Astrocyte of the spinal cord (primary cell): ENCODE measurements at regions not wholly inside any gene's neighbourhood (a gene's known extent, or its start where the extent isn't known, plus 50 kb on each side); places are given as distances from the start of the nearest gene placed in this dataset.
"Not testable (repeated sequence)": the region's sequence is repeated elsewhere in the genome, so short reads cannot be mapped to it uniquely, and the experiment has no call there.

Source experiments
- DNase-seq: peaks from one replicate; pipeline ENCODE4 v3.0.0; 2011; ENCODE audit warnings: low read depth, low spot score
- H3K4me3 ChIP-seq: 2 replicates; pipeline ENCODE4 v1.5.1; 2011; ENCODE audit warnings: low read depth, mild to moderate bottlenecking, low read length, moderate library complexity
- in situ Hi-C: cut with HindIII; loops from 2 replicates; pipeline ENCODE4 v1.10.0; 2017; ENCODE audit warnings: low sequenced_read_pairs
- TF ChIP-seq, protein P1 (sequence below): IDR thresholded peaks from 2 replicates; pipeline ENCODE4 v1.5.1; 2012; ENCODE audit warnings: low read depth, mild to moderate bottlenecking, low read length, inconsistent platforms

DNA sequence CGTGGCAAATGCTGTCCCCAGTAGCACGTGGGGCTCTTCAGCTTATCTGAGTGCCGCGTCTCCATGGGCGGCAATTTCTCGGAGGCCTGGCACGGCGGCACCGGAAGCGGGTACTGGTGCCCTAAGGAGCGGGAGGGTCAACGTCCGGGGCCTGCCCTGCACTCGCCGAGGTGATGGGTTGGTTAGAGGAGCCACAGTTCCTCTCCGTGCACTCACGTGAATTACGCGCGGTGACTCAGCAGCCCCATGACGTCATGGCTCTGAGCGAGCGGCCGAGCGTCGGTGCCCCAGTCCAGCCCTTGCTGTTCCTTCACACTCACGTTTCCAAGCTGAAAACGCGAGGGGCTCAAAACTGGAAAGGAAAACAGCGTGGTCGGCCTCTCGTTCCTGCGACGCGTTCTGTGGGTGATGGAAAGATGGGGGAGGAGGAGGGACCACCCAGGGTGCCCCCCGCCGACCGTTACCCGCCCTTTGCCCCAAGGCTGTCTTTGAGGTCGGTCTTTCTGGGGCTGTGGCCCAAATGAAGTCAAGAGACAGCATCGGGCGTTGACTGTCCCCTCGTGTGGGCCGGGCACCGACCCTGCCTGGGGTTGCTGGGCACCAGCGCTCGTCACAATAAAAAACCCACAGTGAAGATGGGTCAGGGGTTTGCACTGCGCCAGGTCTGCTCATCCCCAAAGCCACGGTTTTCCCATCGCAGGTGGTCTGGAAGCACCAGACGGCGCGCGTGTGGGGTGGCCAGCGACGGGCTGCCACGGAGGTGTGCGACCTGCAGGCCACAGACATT lies 70.4 kb upstream of the CFAP46 start:
- DNase-seq, result no peak
- in situ Hi-C loops, result no loop called here
- H3K4me3 ChIP-seq, result no peak overlapping the region
- TF ChIP-seq, protein P1, sequence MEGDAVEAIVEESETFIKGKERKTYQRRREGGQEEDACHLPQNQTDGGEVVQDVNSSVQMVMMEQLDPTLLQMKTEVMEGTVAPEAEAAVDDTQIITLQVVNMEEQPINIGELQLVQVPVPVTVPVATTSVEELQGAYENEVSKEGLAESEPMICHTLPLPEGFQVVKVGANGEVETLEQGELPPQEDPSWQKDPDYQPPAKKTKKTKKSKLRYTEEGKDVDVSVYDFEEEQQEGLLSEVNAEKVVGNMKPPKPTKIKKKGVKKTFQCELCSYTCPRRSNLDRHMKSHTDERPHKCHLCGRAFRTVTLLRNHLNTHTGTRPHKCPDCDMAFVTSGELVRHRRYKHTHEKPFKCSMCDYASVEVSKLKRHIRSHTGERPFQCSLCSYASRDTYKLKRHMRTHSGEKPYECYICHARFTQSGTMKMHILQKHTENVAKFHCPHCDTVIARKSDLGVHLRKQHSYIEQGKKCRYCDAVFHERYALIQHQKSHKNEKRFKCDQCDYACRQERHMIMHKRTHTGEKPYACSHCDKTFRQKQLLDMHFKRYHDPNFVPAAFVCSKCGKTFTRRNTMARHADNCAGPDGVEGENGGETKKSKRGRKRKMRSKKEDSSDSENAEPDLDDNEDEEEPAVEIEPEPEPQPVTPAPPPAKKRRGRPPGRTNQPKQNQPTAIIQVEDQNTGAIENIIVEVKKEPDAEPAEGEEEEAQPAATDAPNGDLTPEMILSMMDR, result no peak

DNA sequence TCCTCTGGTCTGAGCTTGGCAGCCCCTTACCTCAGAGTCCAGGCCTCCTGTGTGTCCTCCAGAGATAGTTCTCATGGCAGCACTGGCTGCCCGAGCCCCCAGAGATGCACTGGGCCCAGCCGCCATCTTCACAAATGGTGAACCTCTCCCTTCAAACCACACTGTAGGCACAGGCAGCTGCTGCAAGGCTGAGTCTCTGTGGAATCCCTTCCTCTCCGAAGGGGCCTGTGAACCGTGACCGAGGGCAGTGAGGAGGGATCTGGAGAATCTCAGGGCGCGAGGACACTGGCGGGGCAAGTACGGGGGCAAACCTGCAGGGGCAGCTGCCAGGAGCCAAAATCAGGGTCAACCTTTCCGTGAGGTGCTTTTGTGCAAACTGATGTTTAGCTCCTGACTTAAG lies 69.5 kb upstream of the CFAP46 start:
- no peak overlapping the region for H3K4me3 ChIP-seq
- DNase-seq, result no peak
- in situ Hi-C loops, result no loop called here
- TF ChIP-seq, protein P1, result no peak

DNA sequence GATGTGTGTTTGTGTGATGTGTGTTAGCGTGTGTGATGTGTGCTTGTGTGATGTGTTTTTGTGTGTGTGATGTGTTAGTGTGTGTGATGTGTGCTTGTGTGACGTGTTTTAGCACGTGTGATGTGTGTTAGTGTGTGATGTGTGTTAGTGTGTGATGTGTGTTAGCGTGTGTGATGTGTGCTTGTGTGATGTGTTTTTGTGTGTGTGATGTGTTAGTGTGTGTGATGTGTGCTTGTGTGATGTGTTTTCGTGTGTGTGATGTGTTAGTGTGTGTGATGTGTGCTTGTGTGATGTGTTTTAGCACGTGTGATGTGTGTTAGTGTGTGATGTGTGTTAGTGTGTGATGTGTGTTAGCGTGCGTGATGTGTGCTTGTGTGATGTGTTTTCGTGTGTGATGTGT lies 69.0 kb upstream of the CFAP46 start:
- H3K4me3 ChIP-seq, in situ Hi-C loops, DNase-seq: not testable (repeated sequence)

DNA sequence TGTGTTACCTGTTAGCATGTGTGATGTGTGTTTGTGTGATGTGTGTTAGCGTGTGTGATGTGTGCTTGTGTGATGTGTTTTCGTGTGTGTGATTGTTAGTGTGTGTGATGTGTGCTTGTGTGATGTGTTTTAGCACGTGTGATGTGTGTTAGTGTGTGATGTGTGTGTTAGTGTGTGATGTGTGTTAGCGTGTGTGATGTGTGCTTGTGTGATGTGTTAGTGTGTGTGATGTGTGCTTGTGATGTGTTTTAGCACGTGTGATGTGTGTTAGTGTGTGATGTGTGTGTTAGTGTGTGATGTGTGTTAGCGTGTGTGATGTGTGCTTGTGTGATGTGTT lies 68.4 kb upstream of the CFAP46 start:
- DNase-seq, in situ Hi-C loops, H3K4me3 ChIP-seq: not testable (repeated sequence)

DNA sequence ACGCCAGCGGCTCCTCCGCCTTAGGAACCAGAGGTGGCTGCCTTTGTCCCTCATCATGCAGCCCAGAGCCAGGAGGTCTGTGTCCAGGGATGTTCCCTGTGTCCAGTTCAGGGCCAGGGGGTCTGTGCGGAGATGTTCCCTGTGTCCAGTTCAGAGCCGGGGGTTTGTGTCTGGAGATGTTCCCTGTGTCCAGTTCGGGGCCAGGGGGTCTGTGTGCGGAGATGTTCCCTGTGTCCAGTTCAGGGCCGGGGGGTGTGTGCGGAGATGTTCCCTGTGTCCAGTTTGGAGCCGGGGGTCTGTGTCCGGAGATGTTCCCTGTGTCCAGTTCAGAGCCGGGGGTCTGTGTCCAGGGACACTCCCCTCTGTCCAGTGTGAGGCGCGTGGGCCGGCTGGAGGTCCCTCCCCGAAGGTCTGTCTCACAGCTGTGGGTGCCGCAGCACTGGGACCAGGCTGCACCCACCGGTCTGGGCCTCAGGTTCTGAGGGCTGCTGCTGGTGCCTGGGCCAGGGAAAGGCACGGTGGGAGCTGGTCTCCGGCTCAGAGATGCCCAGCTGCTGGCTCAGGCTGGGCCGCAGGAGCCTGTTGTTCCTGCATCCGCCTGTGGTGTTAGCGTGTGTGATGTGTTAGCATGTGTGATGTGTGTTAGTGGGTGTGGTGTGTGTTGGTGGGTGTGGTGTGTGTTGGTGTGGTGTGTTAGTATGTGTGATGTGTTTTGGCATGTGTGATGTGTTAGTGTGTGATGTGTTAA lies 67.9 kb upstream of the CFAP46 start:
- no peak overlapping the region for H3K4me3 ChIP-seq
- DNase-seq, result no peak
- TF ChIP-seq, protein P1, result no peak
- in situ Hi-C loops, result no loop called here

DNA sequence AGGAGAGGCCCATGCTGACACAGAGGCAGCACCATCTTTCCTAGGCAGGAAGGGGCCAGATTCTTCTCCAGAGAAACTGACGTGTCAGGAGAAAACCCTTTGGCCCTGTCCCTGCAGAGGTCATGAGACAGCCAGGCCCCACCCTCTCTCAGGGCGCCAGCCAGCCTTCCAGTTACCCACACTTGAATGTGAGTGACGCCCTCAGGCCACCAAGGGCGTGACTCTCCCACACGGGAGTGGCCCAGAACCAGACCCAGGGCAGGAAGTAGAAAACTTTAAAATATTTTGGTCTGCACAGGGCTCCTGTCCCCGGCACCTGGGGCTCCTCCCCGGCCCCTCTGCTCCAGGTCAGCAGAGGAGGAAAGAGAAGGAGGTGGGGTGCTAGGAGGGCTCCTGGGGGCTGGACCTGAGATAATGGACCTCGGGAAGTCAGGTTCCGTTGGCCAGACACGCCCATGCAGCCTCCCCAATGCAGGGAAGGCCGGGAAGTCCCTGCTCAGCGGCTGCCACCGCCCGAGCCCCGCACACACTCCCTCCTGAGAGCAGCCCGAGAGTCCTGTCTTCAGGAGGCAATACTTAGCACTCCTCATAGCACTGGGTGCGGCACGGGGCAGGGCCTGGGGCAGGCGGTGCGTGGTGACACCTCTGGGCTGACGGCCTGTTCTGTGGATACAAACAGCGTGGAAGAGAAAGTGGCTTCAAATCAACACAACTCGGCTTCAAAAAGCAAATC lies 67.0 kb upstream of the CFAP46 start:
- in situ Hi-C loops, result no loop called here
- no peak overlapping the region for H3K4me3 ChIP-seq
- DNase-seq, result no peak
- TF ChIP-seq, protein P1, result no peak

DNA sequence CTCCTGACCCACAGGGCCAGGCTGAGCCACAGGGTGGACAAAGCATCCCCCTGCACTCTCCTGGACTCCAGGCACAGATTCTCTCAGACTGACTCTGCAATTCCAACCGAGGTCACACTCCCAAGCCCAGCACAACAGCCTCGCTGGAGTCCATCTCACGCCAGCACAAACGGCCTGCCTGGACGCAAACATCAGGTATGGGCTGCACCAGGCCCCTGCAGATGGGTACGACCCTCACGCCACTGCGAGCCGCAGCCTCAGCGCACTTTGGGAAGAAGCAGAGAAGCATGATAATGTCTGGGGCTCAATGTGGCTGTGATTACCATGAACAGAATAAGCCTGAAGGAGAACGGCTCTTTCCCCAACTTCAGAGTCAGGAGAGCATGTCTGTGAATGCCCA lies 66.4 kb upstream of the CFAP46 start:
- no peak overlapping the region for H3K4me3 ChIP-seq
- in situ Hi-C loops, result no loop called here
- no peak for DNase-seq
- TF ChIP-seq, protein P1, result no peak
